ENCODE measurements at regions not wholly inside any gene's neighbourhood (a gene's known extent, or its start where the extent isn't known, plus 50 kb on each side); places are given as distances from the start of the nearest gene placed in this dataset.

DNA sequence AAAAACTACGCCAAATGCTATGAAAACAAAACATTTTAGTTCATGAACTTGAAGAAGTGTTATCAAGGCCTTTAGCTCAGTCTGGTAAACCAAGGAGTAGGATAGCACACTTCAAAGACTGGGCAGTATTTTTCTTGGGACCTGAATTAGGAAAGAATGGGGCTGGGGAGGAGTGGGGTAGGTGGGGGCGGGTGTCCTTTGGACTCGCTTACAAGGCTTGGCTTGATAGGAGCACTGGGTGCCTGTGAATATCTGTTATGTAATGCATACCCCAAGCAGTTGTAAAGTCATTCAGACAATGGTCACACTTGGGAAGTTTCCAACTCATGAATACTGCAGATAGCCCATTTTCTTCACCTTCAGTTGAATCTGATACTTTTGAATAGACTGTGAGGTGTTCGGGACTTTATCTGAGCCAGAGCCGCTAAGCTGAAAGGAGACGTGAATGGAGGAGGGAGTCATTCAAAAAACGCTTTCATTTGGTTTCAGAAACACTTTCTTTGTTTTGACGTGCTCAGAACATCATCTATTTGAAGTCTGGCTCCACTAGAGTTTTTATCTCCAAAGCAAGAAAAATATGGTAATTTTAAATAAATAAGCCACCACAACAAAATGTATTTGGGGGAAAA, 70.1 kb upstream of the FAM204A start:
- no peak for TF ChIP-seq CTCF (IDR thresholded peaks at IDR 0.05; ENCODE audit: low read depth, low read length, missing control alignments)
- no peak for DNase-seq (ENCODE audit: low read depth)
- H3K4me3 ChIP-seq (ENCODE audit: low read depth, low read length): no peak overlapping the region

GRCh38 chr10:118409295-118409694, 67.2 kb upstream of the FAM204A start:
- no peak for TF ChIP-seq CTCF (IDR thresholded peaks at IDR 0.05; ENCODE audit: low read depth, low read length, missing control alignments)

GRCh38 chr10:118408181-118408580, 66.1 kb upstream of the FAM204A start:
- H3K4me3 ChIP-seq (ENCODE audit: low read depth, low read length): no peak overlapping the region
- no peak for TF ChIP-seq CTCF (IDR thresholded peaks at IDR 0.05; ENCODE audit: low read depth, low read length, missing control alignments)
- no peak for DNase-seq (ENCODE audit: low read depth)

More at GRCh38 chr10:118409295-118409694, 67.2 kb upstream of the FAM204A start:
- H3K4me3 ChIP-seq (ENCODE audit: low read depth, low read length): no peak overlapping the region
- no peak for DNase-seq (ENCODE audit: low read depth)

GRCh38 chr10:118407777-118408176, 65.7 kb upstream of the FAM204A start:
- DNase-seq (ENCODE audit: low read depth): no peak
- no peak overlapping the region for H3K4me3 ChIP-seq (ENCODE audit: low read depth, low read length)
- TF ChIP-seq CTCF (IDR thresholded peaks at IDR 0.05; ENCODE audit: low read depth, low read length, missing control alignments): no peak

- TF ChIP-seq CTCF (IDR thresholded peaks at IDR 0.05; ENCODE audit: low read depth, low read length, missing control alignments): no peak
- no peak for DNase-seq (ENCODE audit: low read depth)
- H3K4me3 ChIP-seq (ENCODE audit: low read depth, low read length): no peak overlapping the region
These were observed 64.9 kb upstream of the FAM204A start for GRCh38 chr10:118407026-118407425.

DNA sequence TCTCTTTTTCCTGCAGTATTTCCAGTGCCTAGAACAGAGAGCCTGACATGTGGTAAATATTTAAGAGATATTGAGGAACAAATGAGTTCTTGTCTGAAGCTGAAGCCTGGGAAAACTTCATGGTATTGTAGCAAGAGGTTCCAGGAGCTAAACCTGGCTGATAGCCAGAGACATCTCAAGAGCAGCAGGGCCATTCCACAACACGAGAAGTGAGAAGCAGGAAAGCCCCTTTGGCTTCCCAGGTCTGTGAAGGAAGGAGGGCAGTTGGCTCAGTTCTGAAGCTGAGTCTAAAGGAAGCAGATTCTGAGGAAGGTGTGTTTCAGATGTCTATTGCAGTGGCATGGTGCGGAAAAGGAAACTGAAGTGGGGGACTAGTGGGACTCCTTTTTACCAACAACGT, 63.8 kb upstream of the FAM204A start:
- no peak overlapping the region for H3K4me3 ChIP-seq (ENCODE audit: low read depth, low read length)
- no peak for DNase-seq (ENCODE audit: low read depth)
- no peak for TF ChIP-seq CTCF (IDR thresholded peaks at IDR 0.05; ENCODE audit: low read depth, low read length, missing control alignments)

GRCh38 chr10:118403967-118404366, 61.8 kb upstream of the FAM204A start:
- no peak overlapping the region for H3K4me3 ChIP-seq (ENCODE audit: low read depth, low read length)
- TF ChIP-seq CTCF (IDR thresholded peaks at IDR 0.05; ENCODE audit: low read depth, low read length, missing control alignments): no peak
- no peak for DNase-seq (ENCODE audit: low read depth)

Data from GM12864 (cell line).